Hepatocyte (in vitro differentiated cells): ENCODE measurements at regions not wholly inside any gene's neighbourhood (a gene's known extent, or its start where the extent isn't known, plus 50 kb on each side); places are given as distances from the start of the nearest gene placed in this dataset.

ENCODE experiments used
- CTCF ChIP-seq: fragments of 200-600 bp; sonication (generic); IDR thresholded peaks from 2 replicates; pipeline ENCODE4 v1.5.1; 2016; ENCODE audit warnings: antibody characterized with exemption, mild to moderate bottlenecking; ENCODE audit not compliant: poor library complexity
- EZH2 ChIP-seq: fragments of 200-600 bp; sonication (generic); IDR thresholded peaks from 2 replicates; pipeline ENCODE4 v1.6.1; 2016; ENCODE audit warnings: antibody characterized with exemption, mild to moderate bottlenecking, borderline replicate concordance
- EZH2phosphoT487 ChIP-seq: fragments of 200-600 bp; sonication (generic); IDR thresholded peaks from one replicate; pipeline ENCODE4 v1.6.1; 2018; ENCODE audit warnings: antibody characterized with exemption, mild to moderate bottlenecking, low read depth, moderate library complexity; ENCODE audit not compliant: unreplicated experiment, severe bottlenecking

GRCh38 chr9:117835798-117836197 is 131.6 kb downstream of the TLR4 start:
- no peak for TF ChIP-seq CTCF
- TF ChIP-seq EZH2, result no peak
- TF ChIP-seq EZH2phosphoT487, result no peak
